HG02852 (cell line): ENCODE measurements at regions not wholly inside any gene's neighbourhood (a gene's known extent, or its start where the extent isn't known, plus 50 kb on each side); places are given as distances from the start of the nearest gene placed in this dataset.

Experiments used
- ATAC-seq: cut with Tn5 transposase; IDR thresholded peaks from one replicate; pipeline ENCODE4 v1.9.1; 2021; ENCODE audit warnings: mild to moderate bottlenecking, moderate library complexity; ENCODE audit not compliant: unreplicated experiment

- ATAC-seq: no peak
These were observed 124.0 kb upstream of the PPARGC1A start for GRCh38 chr4:24013668-24014422.

- ATAC-seq: no peak
These were observed 121.1 kb upstream of the PPARGC1A start for GRCh38 chr4:24010994-24011393.

- ATAC-seq: no peak
These were observed 120.7 kb upstream of the PPARGC1A start for GRCh38 chr4:24010573-24010972.

GRCh38 chr4:24007860-24008261 lies 118.0 kb upstream of the PPARGC1A start:
- no peak for ATAC-seq

- no peak for ATAC-seq
These were observed 116.4 kb upstream of the PPARGC1A start for GRCh38 chr4:24006269-24006668.

GRCh38 chr4:24003926-24004325 lies 114.1 kb upstream of the PPARGC1A start:
- no peak for ATAC-seq

- no peak for ATAC-seq
These were observed 113.6 kb upstream of the PPARGC1A start for GRCh38 chr4:24003496-24003895.

GRCh38 chr4:24002330-24002966 lies 112.6 kb upstream of the PPARGC1A start:
- ATAC-seq: no peak

GRCh38 chr4:24001486-24002329 lies 111.9 kb upstream of the PPARGC1A start:
- no peak for ATAC-seq

GRCh38 chr4:24000470-24000831 lies 110.6 kb upstream of the PPARGC1A start:
- ATAC-seq: no peak

GRCh38 chr4:23999714-24000469 lies 110.0 kb upstream of the PPARGC1A start:
- ATAC-seq: no peak

- ATAC-seq: peak; percentile 59
These were observed 103.5 kb upstream of the PPARGC1A start for GRCh38 chr4:23993373-23993772.

- peak; percentile 60 for ATAC-seq
These were observed 101.6 kb upstream of the PPARGC1A start for GRCh38 chr4:23991444-23991843.

GRCh38 chr4:23986270-23986669 lies 96.4 kb upstream of the PPARGC1A start:
- ATAC-seq: no peak

- ATAC-seq: no peak
These were observed 91.5 kb upstream of the PPARGC1A start for GRCh38 chr4:23981328-23981727.

- ATAC-seq: no peak
These were observed 89.7 kb upstream of the PPARGC1A start for GRCh38 chr4:23979534-23979933.

GRCh38 chr4:23978002-23978401 lies 88.2 kb upstream of the PPARGC1A start:
- ATAC-seq: no peak

GRCh38 chr4:23976423-23976822 lies 86.6 kb upstream of the PPARGC1A start:
- no peak for ATAC-seq

- no peak for ATAC-seq
These were observed 83.5 kb upstream of the PPARGC1A start for GRCh38 chr4:23973308-23973855.

GRCh38 chr4:23972805-23973204 lies 83.0 kb upstream of the PPARGC1A start:
- no peak for ATAC-seq

GRCh38 chr4:23972187-23972586 lies 82.3 kb upstream of the PPARGC1A start:
- ATAC-seq: no peak
